ENCODE measurements at regions not wholly inside any gene's neighbourhood (a gene's known extent, or its start where the extent isn't known, plus 50 kb on each side); places are given as distances from the start of the nearest gene placed in this dataset.

GRCh38 chr14:79965896-79966295 is 245.4 kb downstream of the DIO2 start:
- no peaks in the 10 kb centered on the region for H3K9me3 Mint-ChIP-seq (ENCODE audit: low read depth, unreplicated experiment)
- no peak for DNase-seq
- intact Hi-C loops (cut with micrococcal nuclease; ENCODE audit: unreplicated experiment) = no loop called here
- no peaks in the 10 kb centered on the region for H3K4me1 Mint-ChIP-seq (ENCODE audit: low read depth, unreplicated experiment)
- no peak for TF ChIP-seq CTCF (IDR thresholded peaks at IDR 0.05; ENCODE audit: unreplicated experiment)
- no peaks in the 10 kb centered on the region for H3K27me3 Mint-ChIP-seq (ENCODE audit: unreplicated experiment)
- no TSS peak for BruUV-seq (replicated peaks)
- no peak overlapping the region for H3K27ac Mint-ChIP-seq (ENCODE audit: unreplicated experiment)
- CTCF ChIA-PET = no interaction called here
- no peaks in the 10 kb centered on the region for H3K36me3 Mint-ChIP-seq (ENCODE audit: insufficient read depth, unreplicated experiment)
- H3K4me3 Mint-ChIP-seq (ENCODE audit: low read depth, unreplicated experiment) = no peak overlapping the region

GRCh38 chr14:79961197-79961596 is 250.1 kb downstream of the DIO2 start:
- Mint-ChIP-seq H3K4me3 (ENCODE audit: low read depth, unreplicated experiment) (no peak overlapping the region), H3K4me1 (ENCODE audit: low read depth, unreplicated experiment) (no peaks in the 10 kb centered on the region), H3K9me3 (ENCODE audit: low read depth, unreplicated experiment) (peaks cover 9% of the 10 kb centered on the region), H3K36me3 (ENCODE audit: insufficient read depth, unreplicated experiment) (no peaks in the 10 kb centered on the region), H3K27me3 (ENCODE audit: unreplicated experiment) (no peaks in the 10 kb centered on the region), H3K27ac (ENCODE audit: unreplicated experiment) (no peak overlapping the region)
- no peak for DNase-seq
- BruUV-seq (replicated peaks) = no TSS peak
- TF ChIP-seq CTCF (IDR thresholded peaks at IDR 0.05; ENCODE audit: unreplicated experiment) = no peak
- intact Hi-C loops (cut with micrococcal nuclease; ENCODE audit: unreplicated experiment) = no loop called here
- CTCF ChIA-PET = no interaction called here

- Mint-ChIP-seq H3K4me3 (ENCODE audit: low read depth, unreplicated experiment) (no peak overlapping the region), H3K27me3 (ENCODE audit: unreplicated experiment) (no peaks in the 10 kb centered on the region), H3K4me1 (ENCODE audit: low read depth, unreplicated experiment) (no peaks in the 10 kb centered on the region), H3K9me3 (ENCODE audit: low read depth, unreplicated experiment) (peaks cover 10% of the 10 kb centered on the region), H3K27ac (ENCODE audit: unreplicated experiment) (no peak overlapping the region), H3K36me3 (ENCODE audit: insufficient read depth, unreplicated experiment) (no peaks in the 10 kb centered on the region)
- no peak for DNase-seq
- intact Hi-C loops (cut with micrococcal nuclease; ENCODE audit: unreplicated experiment) = no loop called here
- TF ChIP-seq CTCF (IDR thresholded peaks at IDR 0.05; ENCODE audit: unreplicated experiment) = no peak
- BruUV-seq (replicated peaks) = no TSS peak
- CTCF ChIA-PET = no interaction called here
Observed at GRCh38 chr14:79960288-79960687, 251.0 kb downstream of the DIO2 start.

GRCh38 chr14:79951572-79951971 is 259.7 kb downstream of the DIO2 start:
- no TSS peak for BruUV-seq (replicated peaks)
- Mint-ChIP-seq H3K27me3 (ENCODE audit: unreplicated experiment) (no peaks in the 10 kb centered on the region), H3K4me3 (ENCODE audit: low read depth, unreplicated experiment) (no peak overlapping the region), H3K4me1 (ENCODE audit: low read depth, unreplicated experiment) (no peaks in the 10 kb centered on the region), H3K9me3 (ENCODE audit: low read depth, unreplicated experiment) (peaks cover 9% of the 10 kb centered on the region), H3K27ac (ENCODE audit: unreplicated experiment) (no peak overlapping the region), H3K36me3 (ENCODE audit: insufficient read depth, unreplicated experiment) (no peaks in the 10 kb centered on the region)
- intact Hi-C loops (cut with micrococcal nuclease; ENCODE audit: unreplicated experiment) = no loop called here
- CTCF ChIA-PET = no interaction called here
- no peak for TF ChIP-seq CTCF (IDR thresholded peaks at IDR 0.05; ENCODE audit: unreplicated experiment)
- no peak for DNase-seq

GRCh38 chr14:79949906-79950305 is 261.4 kb downstream of the DIO2 start:
- H3K36me3 Mint-ChIP-seq (ENCODE audit: insufficient read depth, unreplicated experiment) = no peaks in the 10 kb centered on the region
- no peak for TF ChIP-seq CTCF (IDR thresholded peaks at IDR 0.05; ENCODE audit: unreplicated experiment)
- peaks cover 4% of the 10 kb centered on the region for H3K9me3 Mint-ChIP-seq (ENCODE audit: low read depth, unreplicated experiment)
- H3K4me1 Mint-ChIP-seq (ENCODE audit: low read depth, unreplicated experiment) = no peaks in the 10 kb centered on the region
- no peak for DNase-seq
- H3K27me3 Mint-ChIP-seq (ENCODE audit: unreplicated experiment) = no peaks in the 10 kb centered on the region
- CTCF ChIA-PET = interaction anchor here (0.7 kb wide), 1 partner anchor 9 kb away, joined by 6 read pairs; no protein-coding TSS in a partner anchor
- intact Hi-C loops (cut with micrococcal nuclease; ENCODE audit: unreplicated experiment) = no loop called here
- H3K4me3 Mint-ChIP-seq (ENCODE audit: low read depth, unreplicated experiment) = no peak overlapping the region
- BruUV-seq (replicated peaks) = no TSS peak
- no peak overlapping the region for H3K27ac Mint-ChIP-seq (ENCODE audit: unreplicated experiment)

Measured in Calu3 (cell line).